Hematopoietic multipotent progenitor cell treated with erythropoietin and hydrocortisone succinate and interleukin-3 and kit ligand, for 17 days (in vitro differentiated cells): ENCODE measurements at regions not wholly inside any gene's neighbourhood (a gene's known extent, or its start where the extent isn't known, plus 50 kb on each side); places are given as distances from the start of the nearest gene placed in this dataset.

Experiments
- DNase-seq: peaks from one replicate; pipeline ENCODE4 v3.0.0-alpha.2; 2015; ENCODE audit warnings: low spot score

GRCh38 chr3:102183623-102184022, 251.2 kb upstream of the ZPLD1 start:
- DNase-seq = no peak

- no peak for DNase-seq
Measured at GRCh38 chr3:102189541-102189940, 245.3 kb upstream of the ZPLD1 start.

GRCh38 chr3:102189956-102190723, 244.7 kb upstream of the ZPLD1 start:
- DNase-seq = no peak

GRCh38 chr3:102192575-102192974, 242.2 kb upstream of the ZPLD1 start:
- no peak for DNase-seq

GRCh38 chr3:102193255-102193654, 241.6 kb upstream of the ZPLD1 start:
- DNase-seq = no peak

- DNase-seq = no peak
Measured at GRCh38 chr3:102194001-102194400, 240.8 kb upstream of the ZPLD1 start.

- no peak for DNase-seq
Measured at GRCh38 chr3:102194760-102195159, 240.1 kb upstream of the ZPLD1 start.

GRCh38 chr3:102195198-102195948, 239.4 kb upstream of the ZPLD1 start:
- DNase-seq = no peak

- DNase-seq = no peak
Measured at GRCh38 chr3:102200126-102200525, 234.7 kb upstream of the ZPLD1 start.

GRCh38 chr3:102200560-102200959, 234.3 kb upstream of the ZPLD1 start:
- no peak for DNase-seq

GRCh38 chr3:102205647-102206046, 229.2 kb upstream of the ZPLD1 start:
- no peak for DNase-seq

GRCh38 chr3:102206511-102207031, 228.2 kb upstream of the ZPLD1 start:
- DNase-seq = no peak

GRCh38 chr3:102207151-102207571, 227.7 kb upstream of the ZPLD1 start:
- no peak for DNase-seq

- DNase-seq = no peak
Measured at GRCh38 chr3:102215166-102215565, 219.6 kb upstream of the ZPLD1 start.

- no peak for DNase-seq
Measured at GRCh38 chr3:102223132-102223531, 211.7 kb upstream of the ZPLD1 start.

GRCh38 chr3:102224171-102224570, 210.6 kb upstream of the ZPLD1 start:
- DNase-seq = no peak

GRCh38 chr3:102225005-102225404, 209.8 kb upstream of the ZPLD1 start:
- DNase-seq = no peak

- DNase-seq = no peak
Measured at GRCh38 chr3:102225407-102226132, 209.2 kb upstream of the ZPLD1 start.

GRCh38 chr3:102226463-102226862, 208.4 kb upstream of the ZPLD1 start:
- DNase-seq = no peak

GRCh38 chr3:102229062-102229655, 205.7 kb upstream of the ZPLD1 start:
- peak; percentile 64 for DNase-seq

GRCh38 chr3:102230057-102230456, 204.8 kb upstream of the ZPLD1 start:
- no peak for DNase-seq

- no peak for DNase-seq
Measured at GRCh38 chr3:102233881-102234280, 200.9 kb upstream of the ZPLD1 start.
